ENCODE measurements at regions not wholly inside any gene's neighbourhood (a gene's known extent, or its start where the extent isn't known, plus 50 kb on each side); places are given as distances from the start of the nearest gene placed in this dataset.

- H3K4me3 ChIP-seq (ENCODE audit: insufficient read depth, low read depth, low read length) = no peak overlapping the region
- H2AK9ac ChIP-seq (replicated peaks; ENCODE audit: low read depth, low read length, poor library complexity) = no peak overlapping the region
- no peak overlapping the region for H3K18ac ChIP-seq (ENCODE audit: low read depth, low read length)
- no peak overlapping the region for H3K14ac ChIP-seq (replicated peaks; ENCODE audit: low read depth, low read length)
- no peak for DNase-seq
- TF ChIP-seq RFX5 (IDR thresholded peaks at IDR 0.05; ENCODE audit: low read depth, low read length) (no peak), NFE2L2 (IDR thresholded peaks at IDR 0.05; ENCODE audit: low read depth, low read length) (no peak)
- H4K20me1 ChIP-seq (ENCODE audit: insufficient read depth, low read length) = no peaks in the 10 kb centered on the region
- no peak overlapping the region for H3K9ac ChIP-seq (ENCODE audit: low read depth, low read length)
- no peak overlapping the region for H4K8ac ChIP-seq (ENCODE audit: low read depth in 2 of 2, low read length in 2 of 2)
- H3K9me1 ChIP-seq (ENCODE audit: insufficient read depth, low read length) = peaks cover 8% of the 10 kb centered on the region
- ChIA-PET POLR2A (ENCODE audit: unreplicated experiment) (no interaction called here), CTCF (no interaction called here)
- in situ Hi-C loops (cut with MboI; ENCODE audit: low sequenced_read_pairs) = no loop called here
- dilution Hi-C loops (cut with HindIII; ENCODE audit: low sequenced_read_pairs, unreplicated experiment) = no loop called here
- H3K56ac ChIP-seq (ENCODE audit: extremely low read depth, insufficient read depth, low read length) = no peak overlapping the region
- no peak overlapping the region for H3K27ac ChIP-seq (ENCODE audit: insufficient read depth, low read length)
- peak overlapping the region; percentile 61 for H2AK5ac ChIP-seq (ENCODE audit: low read depth, low read length)
- no peak overlapping the region for H3K4me2 ChIP-seq (ENCODE audit: low read depth, low read length)
- no peaks in the 10 kb centered on the region for H3K36me3 ChIP-seq (ENCODE audit: control insufficient read depth, insufficient read depth, low read length)
- H2BK120ac ChIP-seq (ENCODE audit: low read depth, low read length) = peak overlapping the region; percentile 4; the same call in 1 of the 2 replicates
- no peak overlapping the region for H2BK15ac ChIP-seq (ENCODE audit: low read depth, low read length)
- H3K79me1 ChIP-seq (ENCODE audit: low read depth in 1 of 2, low read length in 2 of 2) = peaks cover 23 to 53% of the 10 kb centered on the region in 2 experiments
- H3K9me3 ChIP-seq (ENCODE audit: control insufficient read depth, insufficient read depth, low read length) = no peaks in the 10 kb centered on the region
- H3K4me1 ChIP-seq (ENCODE audit: control insufficient read depth, insufficient read depth, low read length) = peaks cover 10% of the 10 kb centered on the region
- WGBS, 2 experiments (ENCODE audit: extremely low coverage in 2 of 2, insufficient read length in 1 of 2) = no CpG with 5 or more reads among the region's 4 CpGs
- ATAC-seq (ENCODE audit: low read depth) = no peak
- intact Hi-C loops (cut with micrococcal nuclease) = no loop called here
- H2BK5ac ChIP-seq (ENCODE audit: low read depth, low read length, poor library complexity, severe bottlenecking) = no peak overlapping the region
- H3K23ac ChIP-seq (ENCODE audit: low read depth, low read length) = no peak overlapping the region
- no peaks in the 10 kb centered on the region for H3K27me3 ChIP-seq (ENCODE audit: control insufficient read depth, insufficient read depth, low read length)
- H3K4ac ChIP-seq (ENCODE audit: low read depth, low read length) = no peak overlapping the region
- no peak overlapping the region for H4K5ac ChIP-seq (ENCODE audit: low read depth, low read length)
- no peak overlapping the region; the same call in 1 of the 2 replicates for H2BK20ac ChIP-seq (ENCODE audit: low read depth, low read length)
- BruUV-seq (replicated peaks) = no TSS peak
- no peak overlapping the region for H4K91ac ChIP-seq (ENCODE audit: insufficient read depth, low read depth, low read length)
- no peak overlapping the region for H2AFZ ChIP-seq (replicated peaks; ENCODE audit: low read length, poor library complexity)
These were observed 182.3 kb downstream of the C9orf152 start for GRCh38 chr9:110025551-110026170.

Measured in IMR-90 (cell line).